CD8-positive, alpha-beta memory T cell (primary cell): ENCODE measurements at regions not wholly inside any gene's neighbourhood (a gene's known extent, or its start where the extent isn't known, plus 50 kb on each side); places are given as distances from the start of the nearest gene placed in this dataset.

Experiments used
- CTCF ChIA-PET: fragments of 350-600 bp; sonication (Branson Sonifier 250); formaldehyde crosslinking; loops from one replicate; lab custom pipeline; 2021; ENCODE audit warnings: antibody characterized with exemption; lab: Charles Lee
- POLR2A ChIA-PET: fragments of 350-600 bp; sonication (Branson Sonifier 250); formaldehyde crosslinking; loops from one replicate; lab custom pipeline; 2021; ENCODE audit warnings: antibody characterized with exemption; lab: Charles Lee
- DNase-seq, 5 donors: peaks; one replicate each; pipeline versions ENCODE4 v3.0.0 to v3.0.0-alpha.2; 2020 to 2022; ENCODE audit warnings: mixed read lengths in 1 of 5
- H3K27ac ChIP-seq: one replicate; pipeline ENCODE4 v1.7.0; 2013; ENCODE audit warnings: low read depth, mild to moderate bottlenecking, low read length, moderate library complexity
- H3K27me3 ChIP-seq: 2 replicates; pipeline ENCODE4 v1.7.0; 2013; ENCODE audit warnings: low read length, mild to moderate bottlenecking; ENCODE audit not compliant: insufficient read depth, poor library complexity, severe bottlenecking
- H3K36me3 ChIP-seq: 2 replicates; pipeline ENCODE4 v1.7.0; 2013; ENCODE audit warnings: mild to moderate bottlenecking, low read length, moderate library complexity; ENCODE audit not compliant: insufficient read depth
- H3K4me1 ChIP-seq: 2 replicates; pipeline ENCODE4 v1.7.0; 2013; ENCODE audit warnings: mild to moderate bottlenecking, low read length, moderate library complexity; ENCODE audit not compliant: insufficient read depth
- H3K4me3 ChIP-seq: 2 replicates; pipeline ENCODE4 v1.7.0; 2013; ENCODE audit warnings: mild to moderate bottlenecking, low read length
- H3K9me3 ChIP-seq: 2 replicates; pipeline ENCODE4 v1.7.0; 2013; ENCODE audit warnings: mild to moderate bottlenecking, low read length
- H3K27ac Mint-ChIP-seq, 8 donors: one replicate each; pipeline ENCODE4 v1.8.0; 2020 to 2021; ENCODE audit warnings: mixed read lengths in 8 of 8, mild to moderate bottlenecking in 6 of 8, inconsistent platforms in 3 of 8, moderate library complexity in 3 of 8
- H3K27me3 Mint-ChIP-seq, 2 donors: one replicate each; pipeline ENCODE4 v1.8.0; 2020 to 2021; ENCODE audit warnings: mixed read lengths in 2 of 2, mild to moderate bottlenecking in 1 of 2, moderate library complexity in 1 of 2
- H3K36me3 Mint-ChIP-seq, 3 donors: one replicate each; pipeline ENCODE4 v1.8.0; 2020 to 2021; ENCODE audit warnings: mixed read lengths in 3 of 3, inconsistent platforms in 1 of 3, mild to moderate bottlenecking in 1 of 3
- H3K4me1 Mint-ChIP-seq, 3 donors: one replicate each; pipeline ENCODE4 v1.8.0; 2020 to 2021; ENCODE audit warnings: mixed read lengths in 3 of 3, inconsistent platforms in 1 of 3, mild to moderate bottlenecking in 1 of 3
- H3K4me3 Mint-ChIP-seq, 7 donors: one replicate each; pipeline ENCODE4 v1.8.0; 2020 to 2021; ENCODE audit warnings: mixed read lengths in 7 of 7, mild to moderate bottlenecking in 6 of 7, moderate library complexity in 4 of 7, inconsistent platforms in 2 of 7
- H3K9me3 Mint-ChIP-seq, 5 donors: one replicate each; pipeline ENCODE4 v1.8.0; 2020 to 2022; ENCODE audit warnings: mixed read lengths in 5 of 5, mild to moderate bottlenecking in 3 of 5, moderate library complexity in 2 of 5, inconsistent platforms in 1 of 5

GRCh38 chr5:68749631-68750030, 344.2 kb upstream of the SLC30A5 start:
- POLR2A ChIA-PET: no interaction called here
- Mint-ChIP-seq H3K36me3 (no peaks in the 10 kb centered on the region), H3K4me3 (no peak overlapping the region), H3K27me3 (peaks cover 5 to 20% of the 10 kb centered on the region in 2 donors), H3K27ac (no peak overlapping the region), H3K4me1 (peaks cover 2 to 8% (median 5%) of the 10 kb centered on the region in 3 donors), H3K9me3 (no peaks in the 10 kb centered on the region)
- DNase-seq: no peak
- H3K9me3 ChIP-seq: no peaks in the 10 kb centered on the region
- CTCF ChIA-PET: no interaction called here
- no peaks in the 10 kb centered on the region for H3K36me3 ChIP-seq
- H3K4me1 ChIP-seq: no peaks in the 10 kb centered on the region
- no peaks in the 10 kb centered on the region for H3K27me3 ChIP-seq
- H3K4me3 ChIP-seq: no peak overlapping the region
- no peak overlapping the region for H3K27ac ChIP-seq

GRCh38 chr5:68751661-68752060, 342.2 kb upstream of the SLC30A5 start:
- Mint-ChIP-seq H3K36me3 (no peaks in the 10 kb centered on the region), H3K27ac (no peak overlapping the region), H3K9me3 (no peaks in the 10 kb centered on the region), H3K4me1 (peaks cover 0 to 3% (median 0%) of the 10 kb centered on the region in 3 donors), H3K4me3 (no peak overlapping the region), H3K27me3 (peaks cover 8 to 20% of the 10 kb centered on the region in 2 donors)
- CTCF ChIA-PET: no interaction called here
- H3K4me1 ChIP-seq: no peaks in the 10 kb centered on the region
- POLR2A ChIA-PET: no interaction called here
- H3K27me3 ChIP-seq: no peaks in the 10 kb centered on the region
- DNase-seq: no peak
- H3K4me3 ChIP-seq: no peak overlapping the region
- no peak overlapping the region for H3K27ac ChIP-seq
- H3K9me3 ChIP-seq: no peaks in the 10 kb centered on the region
- no peaks in the 10 kb centered on the region for H3K36me3 ChIP-seq

GRCh38 chr5:68754536-68754935, 339.3 kb upstream of the SLC30A5 start:
- ChIA-PET POLR2A (no interaction called here), CTCF (no interaction called here)
- H3K9me3 ChIP-seq: no peaks in the 10 kb centered on the region

GRCh38 chr5:68755293-68755692, 338.5 kb upstream of the SLC30A5 start:
- Histone ChIP-seq H3K4me1 (no peaks in the 10 kb centered on the region), H3K27ac (no peak overlapping the region), H3K9me3 (no peaks in the 10 kb centered on the region), H3K36me3 (no peaks in the 10 kb centered on the region), H3K4me3 (no peak overlapping the region), H3K27me3 (no peaks in the 10 kb centered on the region)
- no peaks in the 10 kb centered on the region for H3K36me3 Mint-ChIP-seq
- no peak overlapping the region for H3K27ac Mint-ChIP-seq
- CTCF ChIA-PET: no interaction called here
- DNase-seq: no peak
- H3K9me3 Mint-ChIP-seq: no peaks in the 10 kb centered on the region
- H3K27me3 Mint-ChIP-seq: peaks cover 6% of the 10 kb centered on the region in 2 donors
- POLR2A ChIA-PET: no interaction called here
- H3K4me1 Mint-ChIP-seq: no peaks in the 10 kb centered on the region
- no peak overlapping the region for H3K4me3 Mint-ChIP-seq

More at GRCh38 chr5:68754536-68754935, 339.3 kb upstream of the SLC30A5 start:
- Histone ChIP-seq H3K27ac (no peak overlapping the region), H3K27me3 (no peaks in the 10 kb centered on the region), H3K4me3 (no peak overlapping the region), H3K4me1 (no peaks in the 10 kb centered on the region), H3K36me3 (no peaks in the 10 kb centered on the region)
- no peak overlapping the region for H3K4me3 Mint-ChIP-seq
- H3K36me3 Mint-ChIP-seq: no peaks in the 10 kb centered on the region
- no peak for DNase-seq
- no peak overlapping the region for H3K27ac Mint-ChIP-seq
- no peaks in the 10 kb centered on the region for H3K9me3 Mint-ChIP-seq
- H3K27me3 Mint-ChIP-seq: peaks cover 6 to 14% of the 10 kb centered on the region in 2 donors
- H3K4me1 Mint-ChIP-seq: peaks cover 0 to 3% (median 0%) of the 10 kb centered on the region in 3 donors

- H3K4me3 Mint-ChIP-seq: no peak overlapping the region
- Histone ChIP-seq H3K4me1 (no peaks in the 10 kb centered on the region), H3K27me3 (no peaks in the 10 kb centered on the region), H3K9me3 (no peaks in the 10 kb centered on the region), H3K36me3 (no peaks in the 10 kb centered on the region), H3K4me3 (no peak overlapping the region), H3K27ac (no peak overlapping the region)
- CTCF ChIA-PET: no interaction called here
- POLR2A ChIA-PET: no interaction called here
- H3K27ac Mint-ChIP-seq: no peak overlapping the region
- H3K36me3 Mint-ChIP-seq: no peaks in the 10 kb centered on the region
- peaks cover 0 to 6% of the 10 kb centered on the region in 2 donors for H3K27me3 Mint-ChIP-seq
- DNase-seq: no peak
- H3K4me1 Mint-ChIP-seq: no peaks in the 10 kb centered on the region
- no peaks in the 10 kb centered on the region for H3K9me3 Mint-ChIP-seq
Observed at GRCh38 chr5:68757006-68757405, 336.8 kb upstream of the SLC30A5 start.

- H3K4me3 Mint-ChIP-seq: no peak overlapping the region
- H3K4me1 Mint-ChIP-seq: no peaks in the 10 kb centered on the region
- POLR2A ChIA-PET: no interaction called here
- no peak overlapping the region for H3K4me3 ChIP-seq
- no peaks in the 10 kb centered on the region for H3K27me3 ChIP-seq
- no peaks in the 10 kb centered on the region for H3K36me3 Mint-ChIP-seq
- peaks cover 0 to 6% of the 10 kb centered on the region in 2 donors for H3K27me3 Mint-ChIP-seq
- no peak for DNase-seq
- no peaks in the 10 kb centered on the region for H3K36me3 ChIP-seq
- no peaks in the 10 kb centered on the region for H3K4me1 ChIP-seq
- no peaks in the 10 kb centered on the region for H3K9me3 Mint-ChIP-seq
- CTCF ChIA-PET: no interaction called here
- H3K27ac Mint-ChIP-seq: no peak overlapping the region
- no peak overlapping the region for H3K27ac ChIP-seq
- H3K9me3 ChIP-seq: no peaks in the 10 kb centered on the region
Observed at GRCh38 chr5:68757626-68758212, 336.1 kb upstream of the SLC30A5 start.

GRCh38 chr5:68759593-68759992, 334.2 kb upstream of the SLC30A5 start:
- H3K36me3 Mint-ChIP-seq: no peaks in the 10 kb centered on the region
- Histone ChIP-seq H3K4me3 (no peak overlapping the region), H3K27me3 (no peaks in the 10 kb centered on the region), H3K4me1 (no peaks in the 10 kb centered on the region), H3K27ac (no peak overlapping the region), H3K9me3 (no peaks in the 10 kb centered on the region), H3K36me3 (no peaks in the 10 kb centered on the region)
- DNase-seq: no peak
- CTCF ChIA-PET: no interaction called here
- H3K27me3 Mint-ChIP-seq: peaks cover 0 to 2% of the 10 kb centered on the region in 2 donors
- no peaks in the 10 kb centered on the region for H3K4me1 Mint-ChIP-seq
- POLR2A ChIA-PET: no interaction called here
- no peak overlapping the region for H3K4me3 Mint-ChIP-seq
- H3K27ac Mint-ChIP-seq: no peak overlapping the region
- H3K9me3 Mint-ChIP-seq: no peaks in the 10 kb centered on the region

- ChIA-PET CTCF (no interaction called here), POLR2A (no interaction called here)
- Mint-ChIP-seq H3K9me3 (no peaks in the 10 kb centered on the region), H3K27me3 (no peaks in the 10 kb centered on the region), H3K4me3 (no peak overlapping the region), H3K36me3 (no peaks in the 10 kb centered on the region), H3K27ac (no peak overlapping the region), H3K4me1 (no peaks in the 10 kb centered on the region)
- Histone ChIP-seq H3K4me1 (no peaks in the 10 kb centered on the region), H3K36me3 (no peaks in the 10 kb centered on the region), H3K4me3 (no peak overlapping the region), H3K27me3 (no peaks in the 10 kb centered on the region), H3K27ac (no peak overlapping the region), H3K9me3 (no peaks in the 10 kb centered on the region)
- no peak for DNase-seq
Observed at GRCh38 chr5:68762201-68762600, 331.6 kb upstream of the SLC30A5 start.
